NCI-H2196 (cell line): ENCODE measurements at regions not wholly inside any gene's neighbourhood (a gene's known extent, or its start where the extent isn't known, plus 50 kb on each side); places are given as distances from the start of the nearest gene placed in this dataset.
"Not testable (repeated sequence)": the region's sequence is repeated elsewhere in the genome, so short reads cannot be mapped to it uniquely, and the experiment has no call there.

ENCODE experiments used
- DNase-seq: peaks from one replicate; lab custom pipeline; 2025; ENCODE audit not compliant: unreplicated experiment; lab: John Stamatoyannopoulos, UW

- no peak for DNase-seq
Measured at GRCh38 chr1:55309786-55310504, 94.8 kb upstream of the USP24 start.

- no peak for DNase-seq
Measured at GRCh38 chr1:55309053-55309452, 93.9 kb upstream of the USP24 start.

GRCh38 chr1:55305735-55306134 is 90.6 kb upstream of the USP24 start:
- DNase-seq = no peak

- DNase-seq = no peak
Measured at GRCh38 chr1:55304229-55304740, 89.1 kb upstream of the USP24 start.

- DNase-seq = no peak
Measured at GRCh38 chr1:55302972-55303371, 87.8 kb upstream of the USP24 start.

GRCh38 chr1:55301912-55302311 is 86.7 kb upstream of the USP24 start:
- DNase-seq = no peak

- no peak for DNase-seq
Measured at GRCh38 chr1:55300975-55301374, 85.8 kb upstream of the USP24 start.

- no peak for DNase-seq
Measured at GRCh38 chr1:55298167-55298894, 83.2 kb upstream of the USP24 start.

GRCh38 chr1:55296247-55296646 is 81.1 kb upstream of the USP24 start:
- not testable (repeated sequence) for DNase-seq

GRCh38 chr1:55289614-55290013 is 74.5 kb upstream of the USP24 start:
- DNase-seq = no peak

- DNase-seq = no peak
Measured at GRCh38 chr1:55289042-55289441, 73.9 kb upstream of the USP24 start.

GRCh38 chr1:55288245-55288644 is 73.1 kb upstream of the USP24 start:
- DNase-seq = no peak

- no peak for DNase-seq
Measured at GRCh38 chr1:55287723-55288122, 72.6 kb upstream of the USP24 start.

- DNase-seq = no peak
Measured at GRCh38 chr1:55286856-55287602, 71.9 kb upstream of the USP24 start.

- DNase-seq = peak; percentile 8
Measured at GRCh38 chr1:55285834-55286233, 70.7 kb upstream of the USP24 start.

- peak; percentile 46 for DNase-seq
Measured at GRCh38 chr1:55284856-55285255, 69.7 kb upstream of the USP24 start.

- no peak for DNase-seq
Measured at GRCh38 chr1:55282058-55282457, 66.9 kb upstream of the USP24 start.

GRCh38 chr1:55280731-55281130 is 65.6 kb upstream of the USP24 start:
- DNase-seq = no peak

- DNase-seq = no peak
Measured at GRCh38 chr1:55279627-55280026, 64.5 kb upstream of the USP24 start.

GRCh38 chr1:55278378-55278777 is 63.2 kb upstream of the USP24 start:
- no peak for DNase-seq

GRCh38 chr1:55277377-55278130 is 62.4 kb upstream of the USP24 start:
- DNase-seq = peak; percentile 83
